ENCODE measurements at regions not wholly inside any gene's neighbourhood (a gene's known extent, or its start where the extent isn't known, plus 50 kb on each side); places are given as distances from the start of the nearest gene placed in this dataset.

- TF ChIP-seq, protein P1, sequence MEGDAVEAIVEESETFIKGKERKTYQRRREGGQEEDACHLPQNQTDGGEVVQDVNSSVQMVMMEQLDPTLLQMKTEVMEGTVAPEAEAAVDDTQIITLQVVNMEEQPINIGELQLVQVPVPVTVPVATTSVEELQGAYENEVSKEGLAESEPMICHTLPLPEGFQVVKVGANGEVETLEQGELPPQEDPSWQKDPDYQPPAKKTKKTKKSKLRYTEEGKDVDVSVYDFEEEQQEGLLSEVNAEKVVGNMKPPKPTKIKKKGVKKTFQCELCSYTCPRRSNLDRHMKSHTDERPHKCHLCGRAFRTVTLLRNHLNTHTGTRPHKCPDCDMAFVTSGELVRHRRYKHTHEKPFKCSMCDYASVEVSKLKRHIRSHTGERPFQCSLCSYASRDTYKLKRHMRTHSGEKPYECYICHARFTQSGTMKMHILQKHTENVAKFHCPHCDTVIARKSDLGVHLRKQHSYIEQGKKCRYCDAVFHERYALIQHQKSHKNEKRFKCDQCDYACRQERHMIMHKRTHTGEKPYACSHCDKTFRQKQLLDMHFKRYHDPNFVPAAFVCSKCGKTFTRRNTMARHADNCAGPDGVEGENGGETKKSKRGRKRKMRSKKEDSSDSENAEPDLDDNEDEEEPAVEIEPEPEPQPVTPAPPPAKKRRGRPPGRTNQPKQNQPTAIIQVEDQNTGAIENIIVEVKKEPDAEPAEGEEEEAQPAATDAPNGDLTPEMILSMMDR (IDR thresholded peaks at IDR 0.05): no peak
- TF ChIP-seq POLR2AphosphoS5 (IDR thresholded peaks at IDR 0.05) (no peak), POLR2A (IDR thresholded peaks at IDR 0.05) (no peak)
Observed at GRCh38 chr13:47503475-47503874, 497.6 kb downstream of the SUCLA2 start.
